ENCODE measurements at regions not wholly inside any gene's neighbourhood (a gene's known extent, or its start where the extent isn't known, plus 50 kb on each side); places are given as distances from the start of the nearest gene placed in this dataset.

DNA sequence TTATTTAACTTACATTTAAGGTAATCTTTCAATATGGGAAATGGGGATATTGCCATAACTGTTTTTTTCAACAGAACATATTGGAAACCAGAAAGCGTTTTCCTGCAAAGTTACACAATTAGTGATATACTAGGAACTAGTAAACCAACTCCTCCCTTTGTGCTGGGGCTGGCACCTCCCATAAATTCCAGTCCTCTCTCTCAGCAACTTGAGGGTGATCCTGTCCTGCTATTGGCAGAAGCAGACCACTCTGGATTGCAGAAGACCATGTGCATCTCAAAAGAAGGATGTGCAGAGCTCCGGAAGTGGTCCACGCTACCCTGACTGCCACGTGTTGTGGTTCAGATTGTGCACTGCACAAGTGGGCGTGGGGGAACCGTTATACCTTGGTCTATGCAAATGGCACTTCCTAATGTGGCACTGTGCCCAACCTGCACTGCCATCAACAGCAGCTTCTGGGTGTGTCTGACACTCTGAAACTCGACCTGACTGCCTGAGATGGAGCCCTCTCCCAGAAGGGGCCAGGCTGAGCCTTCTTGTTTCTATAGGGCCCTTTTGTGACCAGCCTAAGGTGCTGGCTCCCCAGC lies 219.2 kb downstream of the ZNF516 start:
- TF ChIP-seq, protein P1, sequence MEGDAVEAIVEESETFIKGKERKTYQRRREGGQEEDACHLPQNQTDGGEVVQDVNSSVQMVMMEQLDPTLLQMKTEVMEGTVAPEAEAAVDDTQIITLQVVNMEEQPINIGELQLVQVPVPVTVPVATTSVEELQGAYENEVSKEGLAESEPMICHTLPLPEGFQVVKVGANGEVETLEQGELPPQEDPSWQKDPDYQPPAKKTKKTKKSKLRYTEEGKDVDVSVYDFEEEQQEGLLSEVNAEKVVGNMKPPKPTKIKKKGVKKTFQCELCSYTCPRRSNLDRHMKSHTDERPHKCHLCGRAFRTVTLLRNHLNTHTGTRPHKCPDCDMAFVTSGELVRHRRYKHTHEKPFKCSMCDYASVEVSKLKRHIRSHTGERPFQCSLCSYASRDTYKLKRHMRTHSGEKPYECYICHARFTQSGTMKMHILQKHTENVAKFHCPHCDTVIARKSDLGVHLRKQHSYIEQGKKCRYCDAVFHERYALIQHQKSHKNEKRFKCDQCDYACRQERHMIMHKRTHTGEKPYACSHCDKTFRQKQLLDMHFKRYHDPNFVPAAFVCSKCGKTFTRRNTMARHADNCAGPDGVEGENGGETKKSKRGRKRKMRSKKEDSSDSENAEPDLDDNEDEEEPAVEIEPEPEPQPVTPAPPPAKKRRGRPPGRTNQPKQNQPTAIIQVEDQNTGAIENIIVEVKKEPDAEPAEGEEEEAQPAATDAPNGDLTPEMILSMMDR (IDR thresholded peaks at IDR 0.05): no peak
- TF ChIP-seq POLR2A (IDR thresholded peaks at IDR 0.05): no peak
- no peak for TF ChIP-seq EP300 (IDR thresholded peaks at IDR 0.05)
